Mucosa of descending colon (tissue), 3 donors: ENCODE measurements at regions not wholly inside any gene's neighbourhood (a gene's known extent, or its start where the extent isn't known, plus 50 kb on each side); places are given as distances from the start of the nearest gene placed in this dataset.

ENCODE experiments used
- ATAC-seq: fragments of 200-7000 bp; cut with Tn5 transposase; one replicate; pipeline ENCODE4 v1.9.1; 2020; ENCODE audit warnings: mild to moderate bottlenecking, moderate library complexity
- DNase-seq, 3 donors: peaks; one replicate each; pipeline ENCODE4 v3.0.0-alpha.2; 2020
- H3K36me3 ChIP-seq: fragments of 200-600 bp; one replicate; pipeline ENCODE4 v1.8.0; 2021; ENCODE audit warnings: low read depth, mild to moderate bottlenecking
- H3K4me1 ChIP-seq: fragments of 200-600 bp; one replicate; pipeline ENCODE4 v1.8.0; 2021; ENCODE audit warnings: low read depth, mild to moderate bottlenecking
- H3K4me3 ChIP-seq: fragments of 200-600 bp; one replicate; pipeline ENCODE4 v1.8.0; 2021; ENCODE audit warnings: mild to moderate bottlenecking
- H3K9me3 ChIP-seq: fragments of 200-600 bp; one replicate; pipeline ENCODE4 v1.8.0; 2021; ENCODE audit warnings: mild to moderate bottlenecking
- intact Hi-C, 2 donors: fragments of 100-400 bp; cut with DNase I in 1 of 2; cut with micrococcal nuclease in 1 of 2; formaldehyde crosslinking; loops; one replicate each; pipeline versions ENCODE4 v1.11.0 to v1.11.1; 2022; cut with DNase I, micrococcal nuclease
- TF ChIP-seq, protein P1 (sequence below): fragments of 200-600 bp; IDR thresholded peaks from one replicate; pipeline ENCODE4 v1.8.0; 2022; ENCODE audit warnings: antibody characterized with exemption, mild to moderate bottlenecking
- donor health status: DM: no; HTN: no; CAD: no; lungs with moderate emphysema.
- donor health status: DM: no; HTN: no; CAD: no.
- donor health status: DM: no; HTN: yes; CAD: no.

DNA sequence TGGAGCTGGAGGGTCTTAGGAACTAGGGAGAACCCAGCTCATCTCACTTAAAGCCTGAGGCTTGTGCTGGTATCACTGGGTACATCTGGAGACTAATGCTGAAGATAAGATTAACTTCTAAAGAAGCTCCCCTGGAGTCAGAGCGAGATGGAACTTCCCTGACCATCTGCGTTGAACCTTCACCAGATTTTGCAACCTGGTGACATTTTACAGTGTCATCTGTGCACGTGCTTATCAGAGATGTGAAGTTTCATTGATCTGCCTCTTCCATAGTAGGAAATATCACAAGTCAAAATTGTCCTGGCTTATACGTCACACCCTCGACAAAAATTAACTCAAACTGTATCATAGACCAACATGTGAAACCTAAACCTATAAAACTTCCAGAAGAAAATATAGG is 395.5 kb downstream of the SHQ1 start:
- ATAC-seq (peak; percentile 41), DNase-seq (no peak)
- Histone ChIP-seq H3K36me3 (no peaks in the 10 kb centered on the region), H3K4me1 (peaks cover 16% of the 10 kb centered on the region), H3K9me3 (no peaks in the 10 kb centered on the region), H3K4me3 (no peak overlapping the region)
- intact Hi-C loops: no loop called here
- TF ChIP-seq, protein P1, sequence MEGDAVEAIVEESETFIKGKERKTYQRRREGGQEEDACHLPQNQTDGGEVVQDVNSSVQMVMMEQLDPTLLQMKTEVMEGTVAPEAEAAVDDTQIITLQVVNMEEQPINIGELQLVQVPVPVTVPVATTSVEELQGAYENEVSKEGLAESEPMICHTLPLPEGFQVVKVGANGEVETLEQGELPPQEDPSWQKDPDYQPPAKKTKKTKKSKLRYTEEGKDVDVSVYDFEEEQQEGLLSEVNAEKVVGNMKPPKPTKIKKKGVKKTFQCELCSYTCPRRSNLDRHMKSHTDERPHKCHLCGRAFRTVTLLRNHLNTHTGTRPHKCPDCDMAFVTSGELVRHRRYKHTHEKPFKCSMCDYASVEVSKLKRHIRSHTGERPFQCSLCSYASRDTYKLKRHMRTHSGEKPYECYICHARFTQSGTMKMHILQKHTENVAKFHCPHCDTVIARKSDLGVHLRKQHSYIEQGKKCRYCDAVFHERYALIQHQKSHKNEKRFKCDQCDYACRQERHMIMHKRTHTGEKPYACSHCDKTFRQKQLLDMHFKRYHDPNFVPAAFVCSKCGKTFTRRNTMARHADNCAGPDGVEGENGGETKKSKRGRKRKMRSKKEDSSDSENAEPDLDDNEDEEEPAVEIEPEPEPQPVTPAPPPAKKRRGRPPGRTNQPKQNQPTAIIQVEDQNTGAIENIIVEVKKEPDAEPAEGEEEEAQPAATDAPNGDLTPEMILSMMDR: no peak

DNA sequence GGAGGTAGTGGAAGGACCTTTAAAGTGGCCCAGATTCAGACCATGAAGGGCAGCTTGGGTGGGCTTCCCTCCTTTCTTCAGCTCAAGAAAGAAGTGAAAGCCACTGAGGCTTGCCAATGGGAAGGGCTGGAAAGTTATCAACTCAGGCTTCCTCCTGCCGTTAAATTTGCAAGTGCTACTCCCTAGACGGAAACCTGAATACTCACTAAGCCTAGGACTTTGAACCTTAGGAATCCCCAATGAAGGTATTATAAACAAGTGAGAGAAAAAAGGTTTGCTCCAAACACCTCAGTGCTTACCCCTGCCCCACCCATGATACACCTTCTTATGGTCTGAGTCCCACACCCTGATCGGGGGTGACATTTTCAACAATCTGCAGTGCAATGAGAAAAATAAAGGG is 396.4 kb downstream of the SHQ1 start:
- no peak overlapping the region for H3K4me3 ChIP-seq
- no peaks in the 10 kb centered on the region for H3K9me3 ChIP-seq
- ATAC-seq (peak; percentile 56), DNase-seq (peak in 2 of 3 donors; percentile 28 to 46)
- intact Hi-C loops: no loop called here
- TF ChIP-seq, protein P1: no peak
- peaks cover 10% of the 10 kb centered on the region for H3K4me1 ChIP-seq
- no peaks in the 10 kb centered on the region for H3K36me3 ChIP-seq

DNA sequence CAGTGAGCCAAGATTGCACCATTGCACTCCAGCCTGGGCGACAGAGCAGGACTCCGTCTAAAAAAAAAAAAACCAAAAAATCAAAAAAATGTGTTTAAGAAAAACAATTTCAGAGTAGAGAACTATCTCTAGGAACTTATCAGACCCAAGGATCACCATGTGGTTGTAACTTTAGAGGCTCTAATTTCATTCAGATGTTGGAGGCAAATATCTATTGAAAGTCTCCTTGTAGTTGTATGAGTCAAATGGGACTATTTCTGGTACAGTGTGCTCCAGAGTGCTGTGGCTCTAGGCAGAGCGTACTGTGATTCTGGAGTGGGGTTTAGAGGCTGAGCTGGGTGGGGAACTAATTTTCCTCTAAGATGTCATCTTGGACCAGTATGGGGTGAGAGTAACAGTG is 398.7 kb downstream of the SHQ1 start:
- TF ChIP-seq, protein P1: no peak
- Histone ChIP-seq H3K9me3 (no peaks in the 10 kb centered on the region), H3K4me1 (peaks cover 16% of the 10 kb centered on the region), H3K4me3 (no peak overlapping the region), H3K36me3 (no peaks in the 10 kb centered on the region)
- intact Hi-C loops: no loop called here
- DNase-seq (no peak), ATAC-seq (no peak)

DNA sequence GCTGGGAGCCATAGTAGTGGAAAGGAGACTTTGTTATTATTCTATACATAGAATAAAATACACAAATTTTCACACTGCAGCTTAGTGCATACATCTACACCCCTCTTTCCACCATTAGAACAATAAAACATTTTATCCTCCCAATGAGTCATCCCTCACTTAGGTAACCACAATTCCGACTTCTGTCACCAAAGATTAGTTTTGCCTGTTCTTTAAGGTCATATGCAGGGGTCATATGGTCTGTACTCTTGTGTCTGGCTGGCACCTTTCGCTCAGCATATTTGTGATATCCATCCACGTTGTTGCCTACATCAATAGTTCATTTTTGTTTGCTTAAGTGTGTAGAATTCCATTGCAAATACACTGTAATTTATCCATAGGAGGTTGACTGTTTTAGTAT is 399.4 kb downstream of the SHQ1 start:
- intact Hi-C loops: no loop called here
- ATAC-seq (no peak), DNase-seq (no peak)
- H3K36me3 ChIP-seq: no peaks in the 10 kb centered on the region
- H3K4me1 ChIP-seq: peaks cover 16% of the 10 kb centered on the region
- no peaks in the 10 kb centered on the region for H3K9me3 ChIP-seq
- no peak overlapping the region for H3K4me3 ChIP-seq
- TF ChIP-seq, protein P1: no peak

DNA sequence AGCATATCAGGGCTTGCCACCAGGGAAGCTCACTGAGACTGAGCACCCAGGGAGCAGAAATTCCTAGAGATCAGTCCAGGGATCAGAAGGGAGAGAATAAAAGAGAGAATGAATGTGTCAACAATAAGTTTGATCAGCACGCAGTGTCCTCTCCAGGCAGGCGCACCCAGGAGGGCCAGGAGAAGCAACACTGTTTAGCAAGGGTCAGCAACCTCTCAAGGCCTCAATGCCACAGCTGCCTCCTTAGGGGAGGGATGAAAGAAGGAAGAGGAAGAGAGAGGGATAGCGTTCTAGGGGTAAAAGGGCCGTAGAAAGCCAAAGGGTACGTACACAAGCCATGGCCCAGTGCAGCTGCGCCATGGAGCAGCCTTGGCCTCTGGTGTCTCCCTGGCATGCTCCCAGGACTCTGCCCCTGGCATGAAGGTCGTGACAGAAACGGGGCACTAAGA is 399.8 kb downstream of the SHQ1 start:
- Histone ChIP-seq H3K36me3 (no peaks in the 10 kb centered on the region), H3K4me1 (peaks cover 16% of the 10 kb centered on the region), H3K9me3 (no peaks in the 10 kb centered on the region), H3K4me3 (no peak overlapping the region)
- ATAC-seq: no peak
- intact Hi-C loops: no loop called here
- peak in 1 of 3 donors; percentile 35 for DNase-seq
- TF ChIP-seq, protein P1: no peak
